ENCODE measurements at regions not wholly inside any gene's neighbourhood (a gene's known extent, or its start where the extent isn't known, plus 50 kb on each side); places are given as distances from the start of the nearest gene placed in this dataset.

DNA sequence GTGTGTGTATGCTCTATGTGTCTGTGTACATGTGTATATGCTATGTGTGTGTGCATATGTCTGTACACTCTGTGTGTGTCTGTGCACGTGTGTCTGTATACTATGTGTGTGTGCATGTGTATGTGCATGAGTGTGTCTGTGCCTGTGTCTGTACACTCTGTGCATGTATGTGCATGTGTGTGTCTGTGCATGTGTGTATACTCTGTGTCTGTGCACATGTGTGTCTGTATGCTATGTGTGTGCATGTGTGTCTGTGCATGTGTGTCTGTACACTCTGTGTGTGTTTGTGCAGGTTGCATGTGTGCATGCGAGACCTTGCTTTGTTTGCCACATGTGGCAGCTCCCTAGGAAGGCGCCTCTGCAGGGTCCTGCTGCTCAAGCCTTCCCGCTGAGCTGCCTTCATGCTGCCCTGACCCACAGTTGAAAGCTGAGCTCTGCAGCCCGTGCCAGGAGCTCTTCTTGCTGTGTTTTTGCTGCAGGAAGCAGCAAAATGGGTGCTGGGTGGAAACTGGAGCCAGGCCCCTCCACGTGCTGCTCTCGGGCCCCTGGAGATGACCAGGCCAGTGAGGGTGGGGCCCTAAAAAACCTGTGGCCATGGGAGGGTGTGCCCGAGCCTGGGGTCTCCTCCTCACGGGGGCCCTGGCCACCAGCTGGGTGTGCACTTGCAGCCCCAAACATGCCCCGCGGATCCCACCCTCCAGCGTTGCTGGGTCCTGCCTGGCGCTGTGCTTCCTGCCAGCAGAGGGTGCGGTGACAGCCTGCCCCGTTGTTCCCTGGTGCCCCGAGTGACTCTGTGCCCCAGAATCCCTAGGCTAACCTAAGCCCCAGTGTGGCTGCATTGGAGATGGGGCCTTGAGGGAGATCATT lies 109.1 kb downstream of the DACT2 start:
- DNase-seq, result no peak

DNA sequence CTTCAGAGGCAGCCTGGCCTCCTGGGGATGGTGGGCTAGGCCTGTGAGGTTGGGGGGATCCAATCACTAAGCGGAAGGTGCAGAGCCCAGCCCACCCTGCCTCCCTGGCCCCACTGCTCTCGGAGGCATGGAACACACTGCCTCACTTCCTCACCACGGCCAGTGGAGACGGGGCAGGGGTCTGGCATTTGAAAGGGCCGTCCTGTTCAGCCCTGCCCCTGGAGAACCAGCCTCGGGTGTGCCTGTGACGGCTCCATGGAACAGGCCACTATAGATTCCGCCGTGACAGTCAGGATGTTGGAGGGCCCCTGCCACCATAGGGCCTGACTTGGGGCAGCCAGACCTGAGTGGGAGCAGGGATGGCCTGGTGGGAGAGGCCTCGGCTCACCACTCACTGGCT lies 110.2 kb downstream of the DACT2 start:
- DNase-seq, result no peak

DNA sequence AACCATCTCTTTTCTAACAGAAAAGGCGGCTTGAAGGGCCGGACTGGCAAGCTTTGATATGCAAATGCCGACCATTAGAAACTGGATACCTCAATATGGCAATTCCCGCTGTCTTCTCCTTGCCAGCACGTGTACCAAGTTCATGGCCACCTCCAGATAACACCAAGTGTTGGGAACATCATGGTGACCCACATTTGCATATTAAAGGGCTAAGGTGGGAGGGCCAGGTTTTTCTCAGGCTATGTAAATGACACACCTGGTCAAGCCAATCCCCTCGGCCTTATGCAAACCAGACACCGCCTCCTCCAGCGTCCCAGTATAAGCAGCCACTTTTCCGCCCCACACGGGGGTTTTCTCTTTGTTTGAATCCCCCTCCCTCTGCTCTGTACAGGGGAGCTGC lies 110.7 kb downstream of the DACT2 start:
- DNase-seq, result no peak

DNA sequence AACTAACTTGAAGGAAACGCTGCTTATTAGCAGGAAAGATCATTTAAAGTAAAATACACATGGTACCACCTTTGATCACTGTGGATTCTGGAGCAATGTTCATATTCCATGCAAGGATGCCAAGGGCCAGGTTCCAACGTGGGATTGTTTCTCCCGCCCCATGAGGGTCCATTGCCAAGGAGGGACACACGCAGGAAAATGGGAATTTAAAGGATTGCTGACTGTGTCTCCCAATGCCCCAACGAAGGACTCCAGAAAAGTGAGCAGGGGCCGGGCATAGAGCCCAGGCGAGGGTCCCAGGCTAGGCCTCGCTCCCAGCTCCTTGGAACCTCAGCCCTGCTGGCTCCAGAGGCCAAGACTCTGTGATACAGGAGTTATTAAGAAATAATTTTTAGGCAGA lies 111.2 kb downstream of the DACT2 start:
- DNase-seq, result no peak

- no peak for DNase-seq
Measured at GRCh38 chr6:168207421-168208175, 112.0 kb downstream of the DACT2 start.

DNA sequence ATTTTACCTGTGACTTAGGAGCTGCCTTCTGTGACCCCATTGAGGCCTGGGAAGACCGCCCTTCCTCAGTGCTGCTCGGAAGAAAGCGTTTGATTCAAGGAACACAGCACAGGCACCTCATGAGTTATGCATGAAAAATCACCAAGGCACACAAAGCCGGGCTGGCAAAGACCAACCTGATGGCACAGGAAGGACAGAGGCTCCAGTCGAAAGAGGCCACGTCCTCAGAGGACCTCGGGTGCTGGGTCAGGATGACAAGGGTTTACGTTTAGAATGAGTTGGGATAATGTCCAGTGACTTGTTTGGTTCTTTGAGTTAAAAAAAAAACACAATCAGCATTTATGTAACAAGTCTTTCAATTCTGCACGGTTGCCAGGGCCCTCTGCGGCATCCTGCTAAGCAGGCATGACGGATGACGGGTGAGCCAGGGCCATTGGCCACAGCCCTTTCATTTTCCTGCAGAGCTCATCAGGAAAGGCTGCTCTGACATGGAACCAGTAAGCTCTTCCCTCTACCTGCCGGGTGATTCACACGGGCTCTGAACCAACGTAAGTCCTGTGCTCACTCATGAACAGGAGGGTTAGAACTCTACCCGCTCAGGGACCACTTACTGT lies 112.8 kb downstream of the DACT2 start:
- DNase-seq, result no peak

GRCh38 chr6:168206186-168206585 lies 113.4 kb downstream of the DACT2 start:
- no peak for DNase-seq

DNA sequence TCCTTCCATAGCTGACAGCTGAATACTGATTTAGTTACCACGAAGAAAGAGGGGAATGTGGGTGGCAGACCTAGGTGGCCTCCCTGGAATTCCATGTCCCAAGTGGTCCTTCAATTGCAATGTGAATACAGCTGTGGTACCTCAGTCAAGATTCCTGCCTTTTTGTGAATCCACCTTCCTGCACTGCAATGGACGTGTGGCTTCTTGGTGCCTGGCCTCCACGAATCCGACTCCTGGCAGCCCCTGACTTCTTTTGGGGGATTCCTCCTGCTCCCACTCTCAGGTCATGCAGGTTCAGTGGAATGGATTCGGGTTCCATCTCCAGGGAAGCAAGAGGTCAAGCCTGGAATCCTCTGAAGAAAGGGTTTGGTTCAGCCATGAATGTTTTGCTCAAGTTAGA lies 117.8 kb downstream of the DACT2 start:
- DNase-seq, result no peak

DNA sequence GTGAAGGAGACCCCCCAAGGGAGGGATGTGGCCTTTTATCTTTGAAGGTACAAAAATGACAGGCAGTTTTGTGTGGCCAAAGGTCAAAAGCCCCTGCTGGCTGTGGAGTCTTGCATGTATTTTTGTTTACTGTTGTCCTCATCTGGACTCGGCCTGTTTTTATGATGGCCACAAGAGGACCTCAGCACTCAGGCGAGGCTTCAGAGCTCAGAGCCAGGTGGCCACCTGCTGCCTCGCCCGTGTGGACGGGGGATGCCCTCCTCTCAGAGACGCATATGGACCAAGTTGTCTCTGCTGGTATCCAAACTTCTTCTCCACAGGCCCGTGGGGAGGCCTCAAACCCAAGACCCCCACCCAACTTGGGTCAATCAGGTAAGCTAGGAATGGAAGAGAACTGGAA lies 118.2 kb downstream of the DACT2 start:
- DNase-seq, result peak in 1 of 3 experiments; percentile 28

DNA sequence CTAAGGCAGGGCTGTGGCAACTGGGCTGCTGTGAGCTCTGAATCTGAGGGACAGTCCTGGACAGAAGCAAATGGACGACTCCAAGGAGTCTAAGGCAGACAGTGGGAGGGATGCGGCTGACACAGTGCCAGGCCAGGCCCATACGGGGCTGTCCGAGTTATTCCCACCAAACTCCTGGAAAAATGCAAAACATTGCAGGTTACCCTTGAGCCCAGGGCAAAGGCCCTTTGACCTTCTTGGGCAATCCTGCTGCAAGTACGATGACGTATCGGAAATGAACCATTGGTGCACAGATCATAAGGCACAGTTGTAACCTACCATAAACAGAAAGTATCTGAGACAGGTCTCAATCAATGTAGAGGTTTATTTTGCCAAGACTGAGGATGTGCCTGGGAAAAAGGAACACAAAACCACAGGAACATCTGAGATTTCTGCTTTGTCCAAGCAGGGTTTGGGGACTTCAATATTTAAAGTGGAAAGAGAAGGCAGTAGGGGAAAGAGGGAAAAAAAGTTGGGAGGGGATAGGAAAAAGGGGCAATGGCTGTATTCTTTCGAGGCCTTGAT lies 118.9 kb downstream of the DACT2 start:
- DNase-seq, result no peak

GRCh38 chr6:168198302-168199180 lies 119.5 kb upstream of the FRMD1 start:
- no peak for DNase-seq

- no peak for DNase-seq
Measured at GRCh38 chr6:168197636-168198301, 118.8 kb upstream of the FRMD1 start.

DNA sequence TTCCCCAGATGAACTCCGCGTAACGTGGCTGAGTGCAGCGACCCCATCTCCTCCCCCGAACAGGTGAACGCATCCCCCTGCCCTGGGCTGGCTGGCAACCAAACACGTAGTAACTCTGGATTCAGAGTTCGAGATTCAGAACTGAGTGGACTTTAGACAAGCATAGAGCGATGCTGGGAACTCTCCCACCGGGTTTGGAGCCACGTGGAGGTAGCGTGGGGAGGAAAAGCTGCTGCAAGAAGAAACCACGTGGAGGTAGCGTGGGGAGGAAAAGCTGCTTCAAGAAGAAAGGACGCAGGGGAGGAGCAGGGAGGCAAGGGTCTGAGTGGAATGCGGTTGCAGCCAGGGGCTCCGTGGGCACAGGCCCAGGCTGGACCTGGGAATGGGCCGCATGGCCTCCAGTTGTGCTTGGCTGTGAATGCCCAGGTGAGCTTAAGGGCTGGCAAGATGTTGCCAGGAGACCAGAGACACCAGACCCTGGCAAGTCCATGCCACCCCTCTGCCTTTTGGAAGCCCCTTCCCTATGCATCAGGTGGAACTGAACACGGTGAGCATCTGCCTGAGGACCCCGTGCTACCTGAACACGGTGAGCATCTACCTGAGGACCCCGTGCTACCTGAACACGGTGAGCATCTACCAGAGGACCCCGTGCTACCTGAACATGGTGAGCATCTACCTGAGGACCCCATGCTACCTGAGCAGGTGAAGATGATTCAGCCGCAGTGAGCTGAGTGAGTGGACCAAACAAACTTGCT lies 118.0 kb upstream of the FRMD1 start:
- no peak for DNase-seq

DNA sequence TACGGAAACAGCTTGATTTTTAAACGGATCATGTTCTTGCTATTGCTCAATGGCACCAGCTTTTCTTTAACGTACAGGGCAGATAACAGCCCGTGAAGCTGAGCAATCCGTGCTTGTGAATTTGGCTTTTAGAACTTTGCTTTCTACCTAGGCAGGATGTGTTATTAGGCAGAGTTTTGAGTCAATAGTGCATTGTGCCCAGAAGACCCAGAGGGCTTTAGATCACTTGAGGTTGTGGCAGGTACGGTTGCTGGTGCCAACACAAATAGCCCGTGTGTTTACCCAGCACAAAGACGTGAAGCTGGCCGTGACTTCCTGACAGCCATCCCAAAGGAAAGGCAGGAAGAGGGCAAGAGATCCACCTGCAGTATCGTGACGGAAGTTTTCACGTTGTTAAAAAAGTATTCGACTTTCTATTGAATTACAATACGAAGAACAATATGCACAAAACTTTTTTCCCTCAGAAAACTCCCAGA lies 117.4 kb upstream of the FRMD1 start:
- peak; percentile 65 to 93 (median 73) for DNase-seq

DNA sequence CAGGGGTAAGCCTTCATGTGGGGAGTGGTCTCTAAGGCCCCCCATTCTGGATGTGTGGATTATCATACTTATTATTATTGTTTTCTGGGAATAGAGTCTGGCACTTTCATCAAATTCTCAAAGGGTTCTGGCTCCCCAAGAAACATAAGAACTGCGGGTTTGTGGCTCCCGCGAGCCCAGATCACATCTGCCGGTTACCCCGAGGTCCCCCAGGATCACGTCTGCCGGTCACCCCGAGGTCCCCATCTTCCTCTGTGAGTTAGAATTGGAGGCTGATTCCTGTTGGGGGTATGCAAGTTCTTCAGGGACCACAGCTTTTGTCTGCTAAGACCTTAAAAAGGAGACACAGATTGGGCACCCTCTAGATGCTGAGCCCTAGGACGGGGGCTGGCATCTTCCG lies 116.7 kb upstream of the FRMD1 start:
- DNase-seq, result no peak

- no peak for DNase-seq
Measured at GRCh38 chr6:168194732-168195567, 115.9 kb upstream of the FRMD1 start.

DNA sequence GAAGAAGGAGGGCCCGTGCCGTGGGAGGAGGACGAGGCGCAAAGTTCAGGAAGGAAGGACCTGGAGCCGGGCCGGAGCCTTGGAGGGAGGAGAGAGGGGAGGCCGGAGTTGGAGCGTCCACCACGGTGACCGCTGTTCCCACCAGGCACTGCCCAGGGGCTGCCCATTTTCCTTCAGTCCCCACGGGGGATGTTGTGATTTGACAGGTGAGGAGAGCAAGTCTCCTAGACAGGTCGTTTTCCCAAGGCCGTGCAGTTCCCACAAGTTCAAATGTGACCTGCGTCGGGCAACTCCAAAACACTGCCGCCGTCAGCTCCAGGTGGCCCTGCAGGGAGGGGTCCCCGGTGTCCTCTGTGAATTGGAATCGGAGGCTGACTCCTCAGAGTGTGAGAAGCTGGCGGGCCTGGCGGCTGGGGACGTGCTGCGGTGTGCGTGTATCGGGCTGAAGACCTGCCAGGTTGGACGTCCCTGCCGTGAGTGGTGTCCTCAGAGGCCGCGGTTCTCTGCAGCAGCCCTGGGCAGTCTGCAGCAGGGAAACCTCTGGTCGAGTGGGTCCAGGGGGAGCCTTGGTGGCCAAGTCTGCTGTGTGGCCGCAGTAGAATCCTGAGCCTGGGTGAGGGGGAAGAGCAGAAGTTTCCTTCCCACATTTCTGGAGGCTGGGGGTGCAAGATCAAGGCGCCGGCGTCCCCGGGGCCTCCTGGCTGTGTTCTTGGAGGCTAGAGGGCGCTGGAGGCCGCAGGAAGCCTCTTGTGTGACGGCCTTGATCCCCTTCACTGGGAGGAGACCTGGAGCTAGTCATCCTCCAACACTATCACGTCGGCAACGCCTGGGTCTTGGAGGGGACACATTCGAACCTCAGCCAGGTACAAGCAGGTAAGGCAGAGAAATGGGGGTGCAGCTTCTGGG lies 115.1 kb upstream of the FRMD1 start:
- no peak for DNase-seq

GRCh38 chr6:168192901-168193815 lies 114.1 kb upstream of the FRMD1 start:
- no peak for DNase-seq
